ENCODE measurements at regions not wholly inside any gene's neighbourhood (a gene's known extent, or its start where the extent isn't known, plus 50 kb on each side); places are given as distances from the start of the nearest gene placed in this dataset.

- H3K14ac ChIP-seq (replicated peaks; ENCODE audit: low read depth, low read length): no peak overlapping the region
- H3K18ac ChIP-seq (ENCODE audit: low read depth, low read length): no peak overlapping the region
- H3K27me3 ChIP-seq (ENCODE audit: control insufficient read depth, insufficient read depth, low read length): no peaks in the 10 kb centered on the region
- dilution Hi-C loops (cut with HindIII; ENCODE audit: low sequenced_read_pairs, unreplicated experiment): no loop called here
- H3K23ac ChIP-seq (ENCODE audit: low read depth, low read length): no peak overlapping the region
- POLR2A ChIA-PET (ENCODE audit: unreplicated experiment): no interaction called here
- no peak overlapping the region for H2BK5ac ChIP-seq (ENCODE audit: low read depth, low read length, poor library complexity, severe bottlenecking)
- no peak overlapping the region for H3K56ac ChIP-seq (ENCODE audit: extremely low read depth, insufficient read depth, low read length)
- H3K9ac ChIP-seq (ENCODE audit: low read depth, low read length): no peak overlapping the region
- ATAC-seq (ENCODE audit: low read depth) (no peak), DNase-seq (no peak)
- H2AFZ ChIP-seq (replicated peaks; ENCODE audit: low read length, poor library complexity): no peak overlapping the region
- no peaks in the 10 kb centered on the region for H3K9me1 ChIP-seq (ENCODE audit: insufficient read depth, low read length)
- WGBS, 2 experiments (ENCODE audit: extremely low coverage in 2 of 2, insufficient read length in 1 of 2): 50% methylated on average over 2 of the region's 4 CpGs; no CpG with 5 or more reads in 1 of the 2 experiments
- H4K91ac ChIP-seq (ENCODE audit: insufficient read depth, low read depth, low read length): no peak overlapping the region
- in situ Hi-C loops (cut with MboI; ENCODE audit: low sequenced_read_pairs): no loop called here
- H3K4ac ChIP-seq (ENCODE audit: low read depth, low read length): no peak overlapping the region
- CTCF ChIA-PET: interaction anchor here (0.9 kb wide), 2 partner anchors 9 to 12 kb away, joined by 3 read pairs; no protein-coding TSS in a partner anchor
- H2AK9ac ChIP-seq (replicated peaks; ENCODE audit: low read depth, low read length, poor library complexity): no peak overlapping the region
- intact Hi-C loops (cut with micrococcal nuclease): no loop called here
- no peak overlapping the region for H2BK120ac ChIP-seq (ENCODE audit: low read depth, low read length)
- no peaks in the 10 kb centered on the region for H3K9me3 ChIP-seq (ENCODE audit: control insufficient read depth, insufficient read depth, low read length)
- H4K8ac ChIP-seq (ENCODE audit: low read depth in 2 of 2, low read length in 2 of 2): no peak overlapping the region
- no peak overlapping the region for H3K27ac ChIP-seq (ENCODE audit: insufficient read depth, low read length)
- H4K20me1 ChIP-seq (ENCODE audit: insufficient read depth, low read length): no peaks in the 10 kb centered on the region
- no peak overlapping the region for H3K4me3 ChIP-seq (ENCODE audit: insufficient read depth, low read depth, low read length)
- H2BK15ac ChIP-seq (ENCODE audit: low read depth, low read length): no peak overlapping the region
- BruUV-seq (replicated peaks): no TSS peak
- no peak overlapping the region for H2AK5ac ChIP-seq (ENCODE audit: low read depth, low read length)
- TF ChIP-seq MXI1 (IDR thresholded peaks at IDR 0.05; ENCODE audit: borderline replicate concordance, low read depth, low read length): no peak
- no peak for TF ChIP-seq RFX5 (IDR thresholded peaks at IDR 0.05; ENCODE audit: low read depth, low read length)
- no peak for TF ChIP-seq CTCF (conservative IDR thresholded peaks at IDR 0.05; ENCODE audit: low read depth, low read length)
- no peak for TF ChIP-seq BHLHE40 (IDR thresholded peaks at IDR 0.05; ENCODE audit: low read depth, low read length)
- TF ChIP-seq CEBPB (IDR thresholded peaks at IDR 0.05; ENCODE audit: low read depth, low read length): no peak
- no peak for TF ChIP-seq FOS (IDR thresholded peaks at IDR 0.05; ENCODE audit: low read depth, low read length)
- no peak for TF ChIP-seq CHD1 (IDR thresholded peaks at IDR 0.05; ENCODE audit: low read depth, low read length)
- H2BK20ac ChIP-seq (ENCODE audit: low read depth, low read length): no peak overlapping the region
- no peak overlapping the region for H3K4me2 ChIP-seq (ENCODE audit: low read depth, low read length)
- no peaks in the 10 kb centered on the region for H3K36me3 ChIP-seq (ENCODE audit: control insufficient read depth, insufficient read depth, low read length)
- H3K4me1 ChIP-seq (ENCODE audit: control insufficient read depth, insufficient read depth, low read length): no peaks in the 10 kb centered on the region
- H4K5ac ChIP-seq (ENCODE audit: low read depth, low read length): no peak overlapping the region
- no peaks in the 10 kb centered on the region for H3K79me1 ChIP-seq (ENCODE audit: low read depth in 1 of 2, low read length in 2 of 2)
These were observed 1697.9 kb downstream of the PCDH9 start for GRCh38 chr13:65532231-65532630.
